Ectodermal cell (in vitro differentiated cells): ENCODE measurements at regions not wholly inside any gene's neighbourhood (a gene's known extent, or its start where the extent isn't known, plus 50 kb on each side); places are given as distances from the start of the nearest gene placed in this dataset.

Experiments used
- H3K27ac ChIP-seq: 2 replicates; pipeline ENCODE4 v1.7.0; 2013; ENCODE audit warnings: mild to moderate bottlenecking, low read depth, low read length; ENCODE audit not compliant: insufficient read depth, poor library complexity, severe bottlenecking
- H3K27me3 ChIP-seq: 2 replicates; pipeline ENCODE4 v1.7.0; 2013; ENCODE audit warnings: mild to moderate bottlenecking, low read length; ENCODE audit not compliant: insufficient read depth, control insufficient read depth, poor library complexity, severe bottlenecking
- H3K36me3 ChIP-seq: one replicate; pipeline ENCODE4 v1.7.0; 2013; ENCODE audit warnings: low read length; ENCODE audit not compliant: control insufficient read depth, insufficient read depth
- H3K4me1 ChIP-seq: one replicate; pipeline ENCODE4 v1.7.0; 2013; ENCODE audit warnings: low read length; ENCODE audit not compliant: control insufficient read depth, insufficient read depth
- H3K4me3 ChIP-seq: 2 replicates; pipeline ENCODE4 v1.7.0; 2013; ENCODE audit warnings: low read depth, low read length, control low read depth; ENCODE audit not compliant: insufficient read depth
- H3K9me3 ChIP-seq: 2 replicates; pipeline ENCODE4 v1.7.0; 2013; ENCODE audit warnings: mild to moderate bottlenecking, low read length, moderate library complexity; ENCODE audit not compliant: control insufficient read depth
- WGBS, 2 experiments: methylation state at CpG; one replicate each; pipeline ENCODE4 v1.1.7; 2013; ENCODE audit warnings: missing lambda C conversion rate in 2 of 2; 5-methylcytosine and 5-hydroxymethylcytosine counted together

DNA sequence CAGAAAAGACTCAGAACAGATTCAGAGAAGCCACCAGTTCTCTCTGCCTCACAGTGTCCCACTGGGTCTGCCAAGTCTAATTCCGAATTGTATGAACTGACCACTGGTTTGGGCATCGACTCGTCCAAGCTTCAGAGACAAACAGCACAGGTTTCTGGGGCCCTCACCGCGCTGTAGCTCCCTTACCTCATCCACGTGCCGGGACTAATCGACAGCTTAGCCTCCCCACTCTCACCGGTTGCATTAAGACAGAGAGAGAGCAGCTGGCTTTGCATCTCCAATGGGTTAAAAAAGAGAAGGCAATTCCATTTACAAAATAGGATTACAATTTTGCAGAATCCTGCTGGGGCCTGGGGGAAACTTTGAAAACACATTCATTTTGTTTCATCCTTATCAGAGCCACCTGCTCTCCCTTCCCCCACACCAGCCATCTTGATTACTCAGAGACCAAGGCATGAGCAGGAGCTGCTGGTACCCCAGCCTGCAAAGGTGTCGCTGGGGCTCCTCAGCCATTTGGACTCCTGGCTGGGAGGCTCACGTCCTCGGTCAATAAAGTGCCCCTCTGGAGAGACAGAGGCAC lies 95.3 kb upstream of the RPL38 start:
- WGBS, 2 experiments, result 73 to 76% methylated on average over 12 of the region's 12 CpGs
- no peak overlapping the region for H3K27ac ChIP-seq
- H3K4me1 ChIP-seq, result peaks cover 16% of the 10 kb centered on the region
- H3K9me3 ChIP-seq, result no peaks in the 10 kb centered on the region
- no peaks in the 10 kb centered on the region for H3K36me3 ChIP-seq
- no peak overlapping the region for H3K4me3 ChIP-seq
- H3K27me3 ChIP-seq, result no peaks in the 10 kb centered on the region

DNA sequence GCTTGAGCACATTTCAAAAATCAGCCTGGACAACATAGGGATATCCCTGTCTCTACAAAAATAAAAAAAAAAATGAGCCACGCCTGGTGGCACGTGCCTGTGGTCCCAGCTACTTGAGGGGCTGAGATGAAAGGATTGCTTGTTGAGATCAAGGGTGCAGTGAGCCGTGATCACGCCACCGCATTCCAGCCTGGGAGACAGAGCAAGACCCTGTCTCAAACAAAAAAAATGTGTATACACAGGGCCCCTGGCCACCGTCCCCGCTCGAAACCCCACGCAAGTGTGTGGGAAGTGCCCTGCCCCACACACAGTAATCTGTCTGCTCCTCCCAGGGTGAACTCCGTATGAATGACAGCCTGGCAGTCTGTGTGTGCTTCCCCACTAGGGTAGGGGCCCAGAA lies 93.0 kb upstream of the RPL38 start:
- Histone ChIP-seq H3K9me3 (no peaks in the 10 kb centered on the region), H3K36me3 (no peaks in the 10 kb centered on the region), H3K4me1 (peaks cover 20% of the 10 kb centered on the region), H3K27ac (no peak overlapping the region), H3K27me3 (no peaks in the 10 kb centered on the region), H3K4me3 (no peak overlapping the region)
- 76 to 84% methylated on average over 10 of the region's 10 CpGs for WGBS, 2 experiments

GRCh38 chr17:74113326-74113725 lies 90.2 kb upstream of the RPL38 start:
- Histone ChIP-seq H3K27me3 (no peaks in the 10 kb centered on the region), H3K4me1 (peaks cover 36% of the 10 kb centered on the region), H3K27ac (no peak overlapping the region), H3K36me3 (no peaks in the 10 kb centered on the region), H3K9me3 (no peaks in the 10 kb centered on the region), H3K4me3 (no peak overlapping the region)
- 97% methylated on average over 41 of the region's 41 CpGs for WGBS, 2 experiments

DNA sequence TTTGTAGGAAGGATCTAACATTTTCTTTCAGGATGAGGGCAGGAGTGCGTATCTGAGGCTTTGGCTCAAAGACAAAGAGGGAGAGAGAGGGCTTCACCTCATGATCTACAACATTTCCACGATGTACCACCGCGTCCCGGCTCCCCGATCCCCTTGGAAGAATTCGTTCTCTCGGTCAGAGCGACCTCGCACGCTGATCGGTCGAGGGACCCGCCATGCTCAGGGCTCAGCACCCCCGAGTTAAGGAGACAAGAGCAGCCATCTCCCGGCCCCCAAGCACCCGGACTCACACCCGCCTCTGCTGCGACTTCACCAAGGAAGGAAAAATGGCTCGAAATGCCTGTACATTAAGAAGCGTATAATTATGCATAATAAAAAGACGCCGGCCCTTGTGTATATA lies 89.5 kb upstream of the RPL38 start:
- 92 to 95% methylated on average over 23 of the region's 23 CpGs for WGBS, 2 experiments
- H3K27me3 ChIP-seq, result no peaks in the 10 kb centered on the region

GRCh38 chr17:74114881-74115470 lies 88.5 kb upstream of the RPL38 start:
- 94 to 95% methylated on average over 10 of the region's 10 CpGs for WGBS, 2 experiments
- Histone ChIP-seq H3K27ac (no peak overlapping the region), H3K9me3 (no peaks in the 10 kb centered on the region), H3K4me1 (peaks cover 34% of the 10 kb centered on the region), H3K4me3 (no peak overlapping the region), H3K36me3 (no peaks in the 10 kb centered on the region), H3K27me3 (no peaks in the 10 kb centered on the region)

More for the DNA sequence above, 89.5 kb upstream of the RPL38 start:
- no peaks in the 10 kb centered on the region for H3K9me3 ChIP-seq
- H3K4me3 ChIP-seq, result no peak overlapping the region
- H3K36me3 ChIP-seq, result no peaks in the 10 kb centered on the region
- no peak overlapping the region for H3K27ac ChIP-seq
- peaks cover 34% of the 10 kb centered on the region for H3K4me1 ChIP-seq

DNA sequence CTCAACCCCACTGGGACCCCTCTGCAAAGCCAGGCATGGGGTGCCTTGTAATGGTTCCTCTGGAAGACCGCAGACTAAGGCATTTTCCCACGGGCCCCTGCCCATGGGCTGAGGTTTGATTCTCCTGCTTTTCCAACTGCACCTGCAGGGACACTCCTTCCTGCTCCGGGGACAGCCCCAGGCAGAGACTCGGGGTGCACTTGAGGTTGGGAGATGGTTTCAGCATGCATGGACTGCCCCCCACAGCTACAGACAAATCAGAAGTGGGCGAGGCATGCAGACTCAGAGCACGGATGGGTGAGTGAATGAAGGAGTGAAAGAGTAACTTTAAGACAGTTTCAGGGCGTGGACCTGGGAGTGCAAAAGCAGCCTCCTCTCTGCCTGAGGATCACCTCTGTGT lies 87.9 kb upstream of the RPL38 start:
- Histone ChIP-seq H3K9me3 (no peaks in the 10 kb centered on the region), H3K27ac (no peak overlapping the region), H3K4me3 (no peak overlapping the region), H3K4me1 (peaks cover 29% of the 10 kb centered on the region), H3K27me3 (no peaks in the 10 kb centered on the region), H3K36me3 (no peaks in the 10 kb centered on the region)
- WGBS, 2 experiments, result 80 to 86% methylated on average over 7 of the region's 7 CpGs

DNA sequence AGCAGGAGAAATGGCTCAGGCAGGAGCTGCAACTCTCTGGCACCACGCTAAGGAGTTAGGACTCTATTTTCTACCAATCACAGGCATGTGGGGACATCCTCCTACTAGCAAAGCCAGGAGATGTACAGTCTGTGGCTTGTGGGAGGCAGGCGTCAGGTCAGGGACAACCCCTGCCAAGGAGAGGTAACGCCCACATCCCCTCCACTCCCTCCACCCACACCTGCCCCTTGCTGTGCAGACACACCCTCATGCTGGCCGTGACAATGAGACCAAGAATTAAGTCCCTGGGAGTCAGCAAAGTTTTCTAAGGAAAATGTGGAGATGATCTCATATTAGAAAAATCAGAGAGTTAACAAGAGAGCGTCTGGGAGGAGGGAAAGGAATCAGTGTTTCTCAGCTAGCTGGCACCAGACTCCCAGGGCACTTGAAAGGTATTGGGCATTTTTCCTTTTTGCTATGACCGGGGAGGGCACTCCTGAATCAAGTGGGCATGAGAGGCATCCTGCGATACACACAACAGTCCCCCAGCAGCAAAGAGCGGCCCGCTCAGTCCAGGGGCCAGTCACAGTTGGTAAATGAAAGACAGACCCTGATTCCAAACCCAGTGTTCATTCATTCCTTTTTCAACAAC lies 87.3 kb upstream of the RPL38 start:
- WGBS, 2 experiments, result 47 to 52% methylated on average over 9 of the region's 9 CpGs
- Histone ChIP-seq H3K4me1 (peaks cover 27% of the 10 kb centered on the region), H3K9me3 (no peaks in the 10 kb centered on the region), H3K27ac (no peak overlapping the region), H3K36me3 (no peaks in the 10 kb centered on the region), H3K4me3 (no peak overlapping the region), H3K27me3 (no peaks in the 10 kb centered on the region)

GRCh38 chr17:74117087-74117698 lies 86.3 kb upstream of the RPL38 start:
- H3K27ac ChIP-seq, result no peak overlapping the region
- H3K4me3 ChIP-seq, result no peak overlapping the region
- peaks cover 27% of the 10 kb centered on the region for H3K4me1 ChIP-seq
- 73 to 75% methylated on average over 21 of the region's 21 CpGs for WGBS, 2 experiments
- no peaks in the 10 kb centered on the region for H3K9me3 ChIP-seq
- no peaks in the 10 kb centered on the region for H3K36me3 ChIP-seq
- no peaks in the 10 kb centered on the region for H3K27me3 ChIP-seq

GRCh38 chr17:74117999-74118421 lies 85.5 kb upstream of the RPL38 start:
- H3K9me3 ChIP-seq, result no peaks in the 10 kb centered on the region
- 65 to 73% methylated on average over 5 of the region's 5 CpGs for WGBS, 2 experiments
- H3K4me1 ChIP-seq, result peaks cover 27% of the 10 kb centered on the region
- no peak overlapping the region for H3K4me3 ChIP-seq
- no peak overlapping the region for H3K27ac ChIP-seq
- no peaks in the 10 kb centered on the region for H3K27me3 ChIP-seq
- no peaks in the 10 kb centered on the region for H3K36me3 ChIP-seq

- Histone ChIP-seq H3K27me3 (no peaks in the 10 kb centered on the region), H3K27ac (no peak overlapping the region), H3K4me3 (no peak overlapping the region), H3K9me3 (no peaks in the 10 kb centered on the region), H3K4me1 (peaks cover 32% of the 10 kb centered on the region), H3K36me3 (no peaks in the 10 kb centered on the region)
- WGBS, 2 experiments, result 30 to 31% methylated on average over 8 of the region's 8 CpGs
Measured at GRCh38 chr17:74118504-74118903, 85.0 kb upstream of the RPL38 start.
